PFSK-1 (cell line): ENCODE measurements at regions not wholly inside any gene's neighbourhood (a gene's known extent, or its start where the extent isn't known, plus 50 kb on each side); places are given as distances from the start of the nearest gene placed in this dataset.

Experiments used
- FOXP2 ChIP-seq: optimal IDR thresholded peaks from 2 replicates; pipeline ENCODE3; 2011; ENCODE audit warnings: borderline replicate concordance, control low read depth, inconsistent platforms; ENCODE audit not compliant: insufficient read depth; ENCODE audit errors: extremely low read length, extremely low read depth
- POLR2AphosphoS5 ChIP-seq: IDR thresholded peaks from 2 replicates; pipeline ENCODE4 v1.6.1; 2012; ENCODE audit warnings: low read depth, mild to moderate bottlenecking, control low read depth, low read length, moderate library complexity
- SIN3A ChIP-seq: IDR thresholded peaks from 2 replicates; pipeline ENCODE4 v1.6.1; 2012; ENCODE audit warnings: mild to moderate bottlenecking, low read length, moderate library complexity, borderline replicate concordance; ENCODE audit not compliant: insufficient read depth
- TAF1 ChIP-seq: IDR thresholded peaks from 2 replicates; pipeline ENCODE4 v1.6.1; 2012; ENCODE audit warnings: low read length, control low read depth, borderline replicate concordance; ENCODE audit not compliant: insufficient read depth
- TF ChIP-seq, protein P1 (sequence below), 2 experiments: IDR thresholded peaks; 2 replicates each; pipeline versions ENCODE4 v1.6.1 to v1.8.0; 2011 to 2012; ENCODE audit warnings: low read depth in 2 of 2, low read length in 2 of 2, control low read depth in 1 of 2, inconsistent platforms in 1 of 2, mild to moderate bottlenecking in 1 of 2, moderate library complexity in 1 of 2; ENCODE audit not compliant: insufficient read depth in 1 of 2

DNA sequence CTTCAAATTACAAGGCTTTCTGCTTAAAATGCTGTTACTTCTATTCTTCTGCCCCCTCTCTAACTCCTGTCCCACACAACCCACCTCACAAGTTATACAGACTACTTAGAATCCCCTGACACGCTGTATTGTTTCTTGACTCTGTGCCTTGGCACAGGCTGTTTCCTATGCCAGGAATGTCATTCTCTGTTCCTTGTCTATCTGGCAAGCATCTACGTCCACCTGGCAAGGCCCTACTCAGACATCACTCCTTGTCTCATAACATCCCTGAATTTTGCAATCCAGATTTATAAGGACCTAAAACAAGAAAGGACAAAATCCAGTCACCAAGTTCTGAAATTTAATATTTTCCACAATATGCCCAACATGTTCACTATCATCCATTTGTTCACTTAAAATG is 182.0 kb upstream of the CHRM3 start:
- TF ChIP-seq SIN3A (no peak), TAF1 (no peak), FOXP2 (no peak), POLR2AphosphoS5 (no peak)
- TF ChIP-seq, protein P1, sequence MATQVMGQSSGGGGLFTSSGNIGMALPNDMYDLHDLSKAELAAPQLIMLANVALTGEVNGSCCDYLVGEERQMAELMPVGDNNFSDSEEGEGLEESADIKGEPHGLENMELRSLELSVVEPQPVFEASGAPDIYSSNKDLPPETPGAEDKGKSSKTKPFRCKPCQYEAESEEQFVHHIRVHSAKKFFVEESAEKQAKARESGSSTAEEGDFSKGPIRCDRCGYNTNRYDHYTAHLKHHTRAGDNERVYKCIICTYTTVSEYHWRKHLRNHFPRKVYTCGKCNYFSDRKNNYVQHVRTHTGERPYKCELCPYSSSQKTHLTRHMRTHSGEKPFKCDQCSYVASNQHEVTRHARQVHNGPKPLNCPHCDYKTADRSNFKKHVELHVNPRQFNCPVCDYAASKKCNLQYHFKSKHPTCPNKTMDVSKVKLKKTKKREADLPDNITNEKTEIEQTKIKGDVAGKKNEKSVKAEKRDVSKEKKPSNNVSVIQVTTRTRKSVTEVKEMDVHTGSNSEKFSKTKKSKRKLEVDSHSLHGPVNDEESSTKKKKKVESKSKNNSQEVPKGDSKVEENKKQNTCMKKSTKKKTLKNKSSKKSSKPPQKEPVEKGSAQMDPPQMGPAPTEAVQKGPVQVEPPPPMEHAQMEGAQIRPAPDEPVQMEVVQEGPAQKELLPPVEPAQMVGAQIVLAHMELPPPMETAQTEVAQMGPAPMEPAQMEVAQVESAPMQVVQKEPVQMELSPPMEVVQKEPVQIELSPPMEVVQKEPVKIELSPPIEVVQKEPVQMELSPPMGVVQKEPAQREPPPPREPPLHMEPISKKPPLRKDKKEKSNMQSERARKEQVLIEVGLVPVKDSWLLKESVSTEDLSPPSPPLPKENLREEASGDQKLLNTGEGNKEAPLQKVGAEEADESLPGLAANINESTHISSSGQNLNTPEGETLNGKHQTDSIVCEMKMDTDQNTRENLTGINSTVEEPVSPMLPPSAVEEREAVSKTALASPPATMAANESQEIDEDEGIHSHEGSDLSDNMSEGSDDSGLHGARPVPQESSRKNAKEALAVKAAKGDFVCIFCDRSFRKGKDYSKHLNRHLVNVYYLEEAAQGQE (IDR thresholded peaks at IDR 0.05; ENCODE audit: insufficient read depth in 1 of 2, low read depth in 2 of 2, low read length in 2 of 2): no peak

DNA sequence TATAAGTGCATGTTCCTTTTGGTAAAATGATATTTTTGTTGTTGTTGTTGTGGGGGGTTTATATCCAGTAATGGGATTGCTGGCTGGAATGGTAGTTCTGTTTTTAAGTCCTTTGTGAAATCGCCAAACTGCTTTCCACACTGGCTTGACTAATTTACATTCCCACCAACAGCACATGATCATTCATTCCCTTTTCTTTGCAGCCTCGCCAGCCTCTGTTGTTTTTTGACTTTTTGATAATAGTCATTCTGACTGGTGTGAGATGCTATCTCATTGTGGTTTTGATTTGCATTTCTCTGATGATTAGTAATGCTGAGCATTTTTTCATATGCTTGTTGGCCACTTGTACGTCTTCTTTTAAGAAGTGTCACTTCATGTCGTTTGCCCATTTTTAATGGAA is 188.5 kb upstream of the CHRM3 start:
- no peak for TF ChIP-seq FOXP2
- TF ChIP-seq, protein P1 (IDR thresholded peaks at IDR 0.05; ENCODE audit: insufficient read depth in 1 of 2, low read depth in 2 of 2, low read length in 2 of 2): no peak
- no peak for TF ChIP-seq POLR2AphosphoS5
- no peak for TF ChIP-seq SIN3A
- no peak for TF ChIP-seq TAF1

DNA sequence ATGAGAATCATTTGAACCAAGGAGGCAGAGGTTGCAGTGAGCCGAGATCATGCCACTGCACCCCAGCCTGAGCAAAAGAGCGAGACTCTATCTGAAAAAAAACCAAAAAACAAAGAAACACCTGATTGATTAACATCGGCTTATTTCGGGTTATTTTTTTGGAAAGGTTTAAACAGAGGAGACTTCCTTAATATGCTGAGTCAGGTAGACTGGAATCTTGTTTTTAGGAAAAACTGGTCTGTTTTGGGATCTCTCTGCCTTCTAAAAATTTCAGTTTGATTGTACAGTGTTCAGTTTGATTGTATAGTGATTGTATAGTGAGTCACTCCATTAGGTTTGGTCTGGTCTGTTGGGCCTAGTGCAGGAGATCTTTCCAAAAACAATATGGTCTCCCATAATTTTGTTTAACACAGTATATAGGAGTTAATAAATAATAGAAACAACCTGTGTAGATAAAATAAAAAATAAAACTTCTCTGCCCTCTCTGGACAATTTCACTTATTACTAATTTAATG is 196.3 kb upstream of the CHRM3 start:
- TF ChIP-seq TAF1 (no peak), POLR2AphosphoS5 (no peak), SIN3A (no peak), FOXP2 (no peak)
- TF ChIP-seq, protein P1 (IDR thresholded peaks at IDR 0.05; ENCODE audit: insufficient read depth in 1 of 2, low read depth in 2 of 2, low read length in 2 of 2): no peak

DNA sequence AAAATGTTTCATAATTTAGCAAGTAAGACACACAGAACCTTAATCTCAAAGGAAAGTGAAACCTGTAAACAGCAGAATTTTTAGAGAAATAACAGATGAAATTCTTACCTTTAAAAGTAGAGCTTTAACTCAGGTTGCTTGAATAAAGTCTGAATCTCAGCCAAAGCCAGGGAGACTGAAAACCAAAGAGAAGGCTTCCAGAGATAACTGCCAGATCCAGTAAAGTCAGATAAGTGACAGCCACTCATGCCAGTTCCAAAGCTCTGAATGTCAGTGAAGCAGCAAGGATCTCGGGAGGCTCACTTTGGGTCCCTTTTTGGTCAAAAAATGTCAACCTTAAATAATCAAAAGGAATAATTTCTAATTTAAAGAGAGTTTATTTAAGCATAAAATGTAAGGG is 199.9 kb upstream of the CHRM3 start:
- no peak for TF ChIP-seq SIN3A
- no peak for TF ChIP-seq POLR2AphosphoS5
- TF ChIP-seq FOXP2: no peak
- TF ChIP-seq, protein P1 (IDR thresholded peaks at IDR 0.05; ENCODE audit: insufficient read depth in 1 of 2, low read depth in 2 of 2, low read length in 2 of 2): no peak
- no peak for TF ChIP-seq TAF1

DNA sequence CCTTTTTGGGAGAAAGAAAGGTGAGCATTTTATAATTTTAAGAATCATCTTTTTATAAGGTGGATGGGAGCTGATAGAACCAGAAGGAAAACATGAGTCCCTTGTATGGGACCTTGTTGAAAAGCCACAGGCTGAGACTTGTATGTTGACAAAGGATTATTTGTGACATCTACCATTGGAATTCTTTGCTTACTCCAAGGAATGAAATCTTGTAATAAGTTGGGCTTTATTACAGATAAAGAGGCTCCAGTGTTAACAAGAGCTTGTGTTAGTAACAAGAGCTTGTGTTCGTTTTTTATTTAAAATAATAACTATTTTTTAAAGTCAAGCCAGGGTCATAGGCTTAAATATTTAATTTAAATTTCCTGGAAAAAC is 201.1 kb upstream of the CHRM3 start:
- TF ChIP-seq SIN3A (no peak), POLR2AphosphoS5 (no peak), TAF1 (no peak), FOXP2 (no peak)
- TF ChIP-seq, protein P1 (IDR thresholded peaks at IDR 0.05; ENCODE audit: insufficient read depth in 1 of 2, low read depth in 2 of 2, low read length in 2 of 2): no peak
